OCI-LY1 (cell line): ENCODE measurements at regions not wholly inside any gene's neighbourhood (a gene's known extent, or its start where the extent isn't known, plus 50 kb on each side); places are given as distances from the start of the nearest gene placed in this dataset.

Experiments used
- H2AFZ ChIP-seq: fragments of 200-600 bp; sonication (generic), shearing (Covaris generic); 2 replicates; pipeline ENCODE4 v1.6.0; 2014; ENCODE audit warnings: antibody characterized with exemption, mild to moderate bottlenecking, low read length
- H3F3A ChIP-seq: fragments of 200-600 bp; sonication (generic), shearing (Covaris generic); 2 replicates; pipeline ENCODE4 v1.6.0; 2014; ENCODE audit warnings: mild to moderate bottlenecking, antibody characterized with exemption, low read length, moderate library complexity; ENCODE audit not compliant: insufficient read depth
- H3K27ac ChIP-seq: fragments of 200-600 bp; sonication (generic); 2 replicates; pipeline ENCODE4 v1.5.1; 2014; ENCODE audit warnings: low read length, mixed run types, mild to moderate bottlenecking, low read depth; ENCODE audit not compliant: poor library complexity, severe bottlenecking
- H3K27me3 ChIP-seq: fragments of 200-600 bp; sonication (generic); 2 replicates; pipeline ENCODE4 v1.6.0; 2014; ENCODE audit warnings: antibody characterized with exemption, mild to moderate bottlenecking, low read length, moderate library complexity; ENCODE audit not compliant: insufficient read depth
- H3K36me3 ChIP-seq: fragments of 200-600 bp; sonication (generic); 2 replicates; pipeline ENCODE4 v1.6.1; 2014; ENCODE audit warnings: mild to moderate bottlenecking, antibody characterized with exemption, low read length, moderate library complexity, mixed read lengths; ENCODE audit not compliant: insufficient read depth
- H3K4me1 ChIP-seq: fragments of 200-600 bp; sonication (generic); 2 replicates; pipeline ENCODE4 v1.5.1; 2014; ENCODE audit warnings: mild to moderate bottlenecking, low read length, moderate library complexity; ENCODE audit not compliant: insufficient read depth, severe bottlenecking
- H3K4me2 ChIP-seq: fragments of 200-600 bp; sonication (generic), shearing (Covaris generic); 2 replicates; pipeline ENCODE4 v1.6.1; 2014; ENCODE audit warnings: low read length
- H3K4me3 ChIP-seq: fragments of 200-600 bp; sonication (generic); 2 replicates; pipeline ENCODE4 v1.5.1; 2014; ENCODE audit warnings: low read length, low read depth, mild to moderate bottlenecking, mixed read lengths; ENCODE audit not compliant: poor library complexity, severe bottlenecking
- H3K79me2 ChIP-seq: fragments of 200-600 bp; shearing (Covaris generic); 2 replicates; pipeline ENCODE4 v1.6.1; 2016; ENCODE audit warnings: mixed run types, low read length, mixed read lengths; ENCODE audit not compliant: insufficient read depth
- H3K9ac ChIP-seq: fragments of 200-600 bp; sonication (generic), shearing (Covaris generic); 2 replicates; pipeline ENCODE4 v1.6.1; 2014; ENCODE audit warnings: mild to moderate bottlenecking, low read length, mixed read lengths
- H3K9me2 ChIP-seq: fragments of 200-600 bp; sonication (generic), shearing (Covaris generic); 2 replicates; pipeline ENCODE4 v1.6.1; 2014; ENCODE audit warnings: low read depth, mild to moderate bottlenecking, low read length, mixed read lengths
- H3K9me3 ChIP-seq: fragments of 200-600 bp; shearing (Covaris generic); 2 replicates; pipeline ENCODE4 v1.6.1; 2014; ENCODE audit warnings: low read length, mixed read lengths
- H4K20me1 ChIP-seq: fragments of 200-600 bp; sonication (generic), shearing (Covaris generic); 2 replicates; pipeline ENCODE4 v1.6.0; 2016; ENCODE audit warnings: mild to moderate bottlenecking, low read length; ENCODE audit not compliant: insufficient read depth
- CTCF ChIP-seq: fragments of 200-600 bp; sonication (generic), shearing (Covaris generic); IDR thresholded peaks from 2 replicates; pipeline ENCODE4 v1.5.1; 2017; ENCODE audit warnings: mild to moderate bottlenecking, antibody characterized with exemption, low read length, moderate library complexity, mixed read lengths
- EZH2 ChIP-seq: fragments of 200-600 bp; sonication (generic), shearing (Covaris generic); IDR thresholded peaks from 2 replicates; pipeline ENCODE4 v1.8.0; 2017; ENCODE audit warnings: borderline replicate concordance, mixed run types, mild to moderate bottlenecking, antibody characterized with exemption, low read length, moderate library complexity, mixed read lengths

GRCh38 chr9:2923766-2924379 is 80.0 kb upstream of the PUM3 start:
- Histone ChIP-seq H4K20me1 (no peaks in the 10 kb centered on the region), H3K9me3 (no peaks in the 10 kb centered on the region), H3K4me1 (no peaks in the 10 kb centered on the region), H3K27me3 (no peaks in the 10 kb centered on the region), H3K36me3 (no peaks in the 10 kb centered on the region), H2AFZ (no peak overlapping the region), H3K27ac (no peak overlapping the region), H3K4me2 (no peak overlapping the region), H3K4me3 (no peak overlapping the region), H3F3A (no peaks in the 10 kb centered on the region), H3K79me2 (no peaks in the 10 kb centered on the region), H3K9me2 (no peaks in the 10 kb centered on the region), H3K9ac (no peak overlapping the region)
- TF ChIP-seq CTCF (no peak), EZH2 (no peak)

GRCh38 chr9:2919347-2919746 is 75.5 kb upstream of the PUM3 start:
- Histone ChIP-seq H3F3A (no peaks in the 10 kb centered on the region), H3K79me2 (no peaks in the 10 kb centered on the region), H3K9me3 (no peaks in the 10 kb centered on the region), H4K20me1 (no peaks in the 10 kb centered on the region), H3K27ac (no peak overlapping the region), H2AFZ (no peak overlapping the region), H3K4me2 (no peak overlapping the region), H3K36me3 (no peaks in the 10 kb centered on the region), H3K4me1 (no peaks in the 10 kb centered on the region), H3K9me2 (no peaks in the 10 kb centered on the region; the same call in 1 of the 2 replicates), H3K9ac (no peak overlapping the region), H3K27me3 (no peaks in the 10 kb centered on the region), H3K4me3 (no peak overlapping the region)
- no peak for TF ChIP-seq CTCF
- no peak for TF ChIP-seq EZH2

GRCh38 chr9:2916382-2916985 is 72.6 kb upstream of the PUM3 start:
- no peak overlapping the region for H3K27ac ChIP-seq
- no peaks in the 10 kb centered on the region; the same call in 1 of the 2 replicates for H3K9me2 ChIP-seq
- H3K27me3 ChIP-seq: no peaks in the 10 kb centered on the region
- TF ChIP-seq CTCF (no peak), EZH2 (no peak)
- H3K4me3 ChIP-seq: no peak overlapping the region
- H3K4me1 ChIP-seq: no peaks in the 10 kb centered on the region
- H3K79me2 ChIP-seq: no peaks in the 10 kb centered on the region
- H4K20me1 ChIP-seq: no peaks in the 10 kb centered on the region
- H3K4me2 ChIP-seq: no peak overlapping the region
- no peaks in the 10 kb centered on the region for H3K36me3 ChIP-seq
- H3F3A ChIP-seq: no peaks in the 10 kb centered on the region
- no peak overlapping the region for H3K9ac ChIP-seq
- no peaks in the 10 kb centered on the region for H3K9me3 ChIP-seq
- H2AFZ ChIP-seq: no peak overlapping the region
